ENCODE measurements at regions not wholly inside any gene's neighbourhood (a gene's known extent, or its start where the extent isn't known, plus 50 kb on each side); places are given as distances from the start of the nearest gene placed in this dataset.

- ChIA-PET CTCF (no interaction called here), POLR2A (no interaction called here)
- no peak for DNase-seq (ENCODE audit: extremely low spot score)
- TF ChIP-seq FOXA1 (IDR thresholded peaks at IDR 0.05) (no peak), NFRKB (IDR thresholded peaks at IDR 0.05) (no peak), HDGF (IDR thresholded peaks at IDR 0.05; ENCODE audit: borderline replicate concordance) (no peak), ZNF384 (IDR thresholded peaks at IDR 0.05) (no peak), FOXM1 (IDR thresholded peaks at IDR 0.05; ENCODE audit: borderline replicate concordance) (no peak), FOXK2 (IDR thresholded peaks at IDR 0.05) (no peak), SUZ12 (IDR thresholded peaks at IDR 0.05) (no peak), CTBP1 (IDR thresholded peaks at IDR 0.05; ENCODE audit: borderline replicate concordance) (no peak), LEF1 (IDR thresholded peaks at IDR 0.05; ENCODE audit: borderline replicate concordance) (no peak), ARNT (IDR thresholded peaks at IDR 0.05) (no peak), ELF4 (IDR thresholded peaks at IDR 0.05) (no peak), BHLHE40 (IDR thresholded peaks at IDR 0.05; ENCODE audit: borderline replicate concordance) (no peak)
- TF ChIP-seq, protein P1, sequence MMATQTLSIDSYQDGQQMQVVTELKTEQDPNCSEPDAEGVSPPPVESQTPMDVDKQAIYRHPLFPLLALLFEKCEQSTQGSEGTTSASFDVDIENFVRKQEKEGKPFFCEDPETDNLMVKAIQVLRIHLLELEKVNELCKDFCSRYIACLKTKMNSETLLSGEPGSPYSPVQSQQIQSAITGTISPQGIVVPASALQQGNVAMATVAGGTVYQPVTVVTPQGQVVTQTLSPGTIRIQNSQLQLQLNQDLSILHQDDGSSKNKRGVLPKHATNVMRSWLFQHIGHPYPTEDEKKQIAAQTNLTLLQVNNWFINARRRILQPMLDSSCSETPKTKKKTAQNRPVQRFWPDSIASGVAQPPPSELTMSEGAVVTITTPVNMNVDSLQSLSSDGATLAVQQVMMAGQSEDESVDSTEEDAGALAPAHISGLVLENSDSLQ (IDR thresholded peaks at IDR 0.05), result no peak
Measured at GRCh38 chr4:174434455-174434854, 87.8 kb downstream of the HPGD start.

- ChIA-PET POLR2A (no interaction called here), CTCF (no interaction called here)
- no peak for DNase-seq (ENCODE audit: extremely low spot score)
- TF ChIP-seq FOXK2 (IDR thresholded peaks at IDR 0.05) (no peak), FOXM1 (IDR thresholded peaks at IDR 0.05; ENCODE audit: borderline replicate concordance) (no peak)
Measured at GRCh38 chr4:174430576-174430975, 91.7 kb downstream of the HPGD start.

DNA sequence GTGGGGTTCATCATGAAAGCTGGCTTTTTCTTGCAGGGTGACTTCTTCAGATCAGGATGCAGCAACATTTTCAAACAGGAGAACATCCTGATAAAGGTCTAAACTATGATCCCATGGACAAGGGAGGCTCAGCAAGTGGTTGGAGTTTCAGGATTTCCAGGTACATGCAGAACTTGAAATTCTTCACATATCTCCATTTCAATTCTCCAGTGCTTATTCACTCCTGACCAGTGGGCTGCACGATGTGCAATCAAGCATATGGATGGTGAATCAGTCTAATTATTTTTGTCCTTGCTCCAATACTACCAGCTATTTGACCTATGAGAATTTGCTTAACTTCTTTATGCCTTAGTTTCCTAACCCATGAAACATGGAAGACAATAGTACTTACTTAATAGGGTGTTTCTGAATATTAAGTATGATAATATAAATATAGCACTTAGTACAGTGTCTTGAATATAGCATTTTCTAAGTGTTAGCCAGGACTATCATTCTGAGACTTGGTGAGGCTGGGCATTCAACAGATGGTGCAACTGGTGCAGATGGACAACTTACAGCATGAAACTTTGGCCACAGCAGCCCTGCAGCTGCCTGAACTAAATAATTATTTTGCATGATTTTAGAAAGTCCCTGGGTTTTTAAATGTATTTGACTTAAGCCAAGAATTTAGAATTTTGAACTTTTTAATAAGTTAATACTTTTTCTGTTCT is 92.4 kb downstream of the HPGD start:
- ChIA-PET POLR2A (no interaction called here), CTCF (no interaction called here)
- no peak for DNase-seq (ENCODE audit: extremely low spot score)
- TF ChIP-seq CTBP1 (IDR thresholded peaks at IDR 0.05; ENCODE audit: borderline replicate concordance) (no peak), HDGF (IDR thresholded peaks at IDR 0.05; ENCODE audit: borderline replicate concordance) (no peak), SUZ12 (IDR thresholded peaks at IDR 0.05) (no peak)

- ChIA-PET POLR2A (no interaction called here), CTCF (no interaction called here)
- no peak for TF ChIP-seq FOXK2 (IDR thresholded peaks at IDR 0.05)
- TF ChIP-seq ZNF384 (IDR thresholded peaks at IDR 0.05), result no peak
- TF ChIP-seq FOXM1 (IDR thresholded peaks at IDR 0.05; ENCODE audit: borderline replicate concordance), result no peak
- TF ChIP-seq BHLHE40 (IDR thresholded peaks at IDR 0.05; ENCODE audit: borderline replicate concordance), result no peak
Measured at GRCh38 chr4:174427571-174428140, 94.6 kb downstream of the HPGD start.

DNA sequence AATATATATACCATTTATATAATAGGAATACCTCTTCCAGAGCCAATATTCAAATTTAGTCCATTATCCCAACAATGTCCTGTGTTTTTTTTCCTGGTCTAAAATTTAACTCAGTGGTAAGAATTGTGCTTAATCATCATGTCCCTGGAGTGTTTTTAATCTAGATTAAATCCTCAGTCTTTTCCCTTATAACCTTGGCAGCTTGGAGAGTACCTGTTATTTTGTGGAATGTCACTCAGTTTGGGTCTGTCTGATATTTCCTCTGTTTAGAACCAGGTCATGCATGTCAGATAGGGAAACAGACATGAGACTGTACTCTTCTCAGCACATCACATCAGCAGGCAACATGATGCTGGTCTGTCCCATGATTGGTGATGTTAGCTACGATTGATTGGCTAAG is 96.6 kb downstream of the HPGD start:
- POLR2A ChIA-PET, result no interaction called here
- DNase-seq (ENCODE audit: extremely low spot score), result no peak
- CTCF ChIA-PET, result no interaction called here
- TF ChIP-seq FOXM1 (IDR thresholded peaks at IDR 0.05; ENCODE audit: borderline replicate concordance) (no peak), ARNT (IDR thresholded peaks at IDR 0.05) (no peak), CTBP1 (IDR thresholded peaks at IDR 0.05; ENCODE audit: borderline replicate concordance) (no peak), L3MBTL2 (conservative IDR thresholded peaks at IDR 0.05) (no peak), ELF4 (IDR thresholded peaks at IDR 0.05) (no peak)
- TF ChIP-seq, protein P1 (IDR thresholded peaks at IDR 0.05), result no peak

More at GRCh38 chr4:174427571-174428140, 94.6 kb downstream of the HPGD start:
- DNase-seq (ENCODE audit: extremely low spot score), result no peak

- POLR2A ChIA-PET, result no interaction called here
- no peak for DNase-seq (ENCODE audit: extremely low spot score)
- TF ChIP-seq HDGF (IDR thresholded peaks at IDR 0.05; ENCODE audit: borderline replicate concordance) (no peak), ARNT (IDR thresholded peaks at IDR 0.05) (no peak), SP1 (IDR thresholded peaks at IDR 0.05) (no peak), LEF1 (IDR thresholded peaks at IDR 0.05; ENCODE audit: borderline replicate concordance) (no peak), ZNF384 (IDR thresholded peaks at IDR 0.05) (no peak), ELF4 (IDR thresholded peaks at IDR 0.05) (no peak), L3MBTL2 (conservative IDR thresholded peaks at IDR 0.05) (no peak), SUZ12 (IDR thresholded peaks at IDR 0.05) (no peak), NFRKB (IDR thresholded peaks at IDR 0.05) (no peak), CTBP1 (IDR thresholded peaks at IDR 0.05; ENCODE audit: borderline replicate concordance) (no peak), FOXK2 (IDR thresholded peaks at IDR 0.05) (no peak), TARDBP (IDR thresholded peaks at IDR 0.05) (no peak), FOXM1 (IDR thresholded peaks at IDR 0.05; ENCODE audit: borderline replicate concordance) (no peak), BHLHE40 (IDR thresholded peaks at IDR 0.05; ENCODE audit: borderline replicate concordance) (no peak), FOXA1 (IDR thresholded peaks at IDR 0.05) (no peak)
- TF ChIP-seq, protein P1 (IDR thresholded peaks at IDR 0.05), result no peak
- CTCF ChIA-PET, result interaction anchor here (0.7 kb wide), 1 partner anchor 16 kb away, joined by 3 read pairs; no protein-coding TSS in a partner anchor
Measured at GRCh38 chr4:174423257-174423944, 98.9 kb downstream of the HPGD start.

Data from HEK293T (cell line).